ENCODE measurements at regions not wholly inside any gene's neighbourhood (a gene's known extent, or its start where the extent isn't known, plus 50 kb on each side); places are given as distances from the start of the nearest gene placed in this dataset.

DNA sequence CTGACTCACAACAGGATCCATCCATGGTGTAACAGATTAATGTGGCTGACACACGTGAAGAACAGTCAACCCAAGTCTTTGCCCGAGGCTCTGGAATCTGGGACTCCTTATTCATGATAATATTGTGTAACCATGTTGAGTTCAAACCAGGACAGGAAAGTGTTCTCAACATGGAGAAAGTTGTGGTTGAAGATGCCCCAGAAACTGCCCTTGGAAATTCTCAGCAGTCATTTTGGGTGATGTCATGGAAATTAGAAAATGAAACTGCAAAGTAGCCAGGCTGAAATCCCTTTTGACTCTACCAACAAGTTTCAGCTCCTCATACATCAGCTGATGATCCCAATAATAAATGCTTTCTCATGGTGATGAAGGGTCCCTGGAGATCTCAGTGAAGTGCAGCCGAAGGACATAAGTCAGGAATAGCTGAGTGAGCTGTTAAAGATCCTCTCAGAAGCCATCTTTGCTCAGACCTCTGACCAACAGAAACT lies 307.7 kb downstream of the TNS1 start:
- no peak for DNase-seq
- in situ Hi-C loops (cut with MboI; ENCODE audit: low pct_unique_long_range_greater_than_20kb, low sequenced_read_pairs), result no loop called here

DNA sequence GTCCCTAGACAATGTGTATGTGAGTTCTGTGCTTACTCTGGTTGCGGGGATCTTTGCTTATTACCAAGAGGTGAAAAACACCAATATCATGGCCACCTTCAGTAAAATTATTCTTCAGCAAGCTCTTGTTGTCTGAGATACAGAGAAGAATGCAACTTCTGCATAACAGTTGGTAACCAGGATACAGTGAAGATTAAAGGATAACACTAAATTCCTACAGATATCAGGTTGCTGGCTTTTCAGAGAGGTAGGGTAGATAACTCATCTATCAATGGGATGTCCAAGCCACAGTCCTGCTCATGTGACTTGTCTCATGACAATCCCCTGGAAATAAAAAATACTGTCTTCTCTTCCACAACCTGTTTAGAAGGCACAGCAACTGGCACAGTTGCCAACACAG lies 308.5 kb downstream of the TNS1 start:
- in situ Hi-C loops (cut with MboI; ENCODE audit: low pct_unique_long_range_greater_than_20kb, low sequenced_read_pairs), result no loop called here
- DNase-seq, result no peak

DNA sequence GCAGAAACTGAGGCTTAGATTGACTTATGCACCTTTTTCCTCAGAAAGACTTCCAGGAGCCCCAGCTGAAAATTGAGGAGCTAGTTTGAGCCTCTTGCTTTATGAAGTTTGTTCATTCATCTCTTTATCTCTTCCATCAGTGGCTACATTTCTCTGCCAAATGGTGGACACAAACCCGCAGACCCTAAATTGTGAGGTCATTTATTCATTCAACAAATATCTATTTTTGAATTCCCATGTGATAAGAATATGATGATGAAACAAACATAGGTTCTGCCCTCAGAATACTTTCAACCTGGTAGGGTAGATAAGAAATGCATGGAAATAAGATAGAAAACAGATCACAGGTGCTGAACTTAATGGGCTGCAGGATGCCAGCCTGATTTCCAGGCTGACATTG lies 309.4 kb downstream of the TNS1 start:
- no peak for DNase-seq
- in situ Hi-C loops (cut with MboI; ENCODE audit: low pct_unique_long_range_greater_than_20kb, low sequenced_read_pairs), result no loop called here

DNA sequence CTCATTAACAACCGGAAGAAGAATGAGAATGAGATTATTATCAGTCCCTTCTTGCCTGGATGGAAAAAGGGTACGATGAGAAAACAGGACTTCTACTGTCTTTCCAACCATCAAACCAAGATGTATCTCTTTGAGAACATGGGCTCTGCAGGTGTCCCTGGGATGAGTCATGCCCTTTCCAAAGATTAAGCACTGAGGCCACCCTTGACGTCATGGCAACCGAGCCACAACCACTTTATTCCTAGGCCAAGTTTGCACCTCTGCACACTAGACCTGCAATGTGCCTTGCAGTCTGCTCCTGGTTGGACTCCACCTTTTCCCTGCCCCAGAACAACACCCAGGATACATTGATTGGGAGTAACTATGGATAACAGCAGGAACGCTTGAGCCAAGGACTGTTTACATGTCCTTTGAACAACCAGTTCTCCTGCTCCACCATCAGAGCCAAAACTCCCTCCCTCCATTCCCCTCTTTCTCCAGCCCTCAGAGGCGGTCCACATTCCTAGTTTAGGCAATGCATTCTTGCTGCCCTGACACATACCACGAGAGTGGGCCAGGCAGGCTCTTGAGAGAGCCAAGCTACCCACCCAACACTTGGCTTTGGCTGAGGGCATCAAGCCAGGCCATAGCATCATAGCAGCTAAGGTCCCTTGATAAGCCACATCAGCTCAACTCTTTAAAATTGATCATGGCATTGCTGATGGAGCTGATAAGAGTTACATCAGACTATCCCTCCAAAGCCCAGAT lies 310.7 kb downstream of the TNS1 start:
- no peak for DNase-seq
- in situ Hi-C loops (cut with MboI; ENCODE audit: low pct_unique_long_range_greater_than_20kb, low sequenced_read_pairs), result no loop called here

DNA sequence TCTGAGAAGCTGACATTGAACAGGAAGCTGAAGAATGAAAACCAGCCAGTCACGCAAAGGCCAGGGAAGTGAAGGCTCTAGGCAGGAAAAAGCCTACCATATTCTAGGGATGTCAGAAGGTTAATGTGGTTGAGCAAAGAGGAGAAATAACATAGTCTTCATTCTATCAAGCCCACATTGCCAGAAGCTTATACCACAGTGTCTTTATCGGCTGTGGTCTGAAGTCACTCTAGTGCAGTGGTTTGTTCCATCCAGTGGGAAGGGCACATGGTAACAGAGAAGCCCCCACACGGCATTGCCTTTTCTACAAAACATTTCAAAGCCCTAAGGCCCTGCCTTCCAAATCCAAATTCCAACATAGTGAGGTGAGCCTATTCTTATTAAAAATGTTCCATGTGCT lies 311.3 kb downstream of the TNS1 start:
- DNase-seq, result no peak
- in situ Hi-C loops (cut with MboI; ENCODE audit: low pct_unique_long_range_greater_than_20kb, low sequenced_read_pairs), result no loop called here

DNA sequence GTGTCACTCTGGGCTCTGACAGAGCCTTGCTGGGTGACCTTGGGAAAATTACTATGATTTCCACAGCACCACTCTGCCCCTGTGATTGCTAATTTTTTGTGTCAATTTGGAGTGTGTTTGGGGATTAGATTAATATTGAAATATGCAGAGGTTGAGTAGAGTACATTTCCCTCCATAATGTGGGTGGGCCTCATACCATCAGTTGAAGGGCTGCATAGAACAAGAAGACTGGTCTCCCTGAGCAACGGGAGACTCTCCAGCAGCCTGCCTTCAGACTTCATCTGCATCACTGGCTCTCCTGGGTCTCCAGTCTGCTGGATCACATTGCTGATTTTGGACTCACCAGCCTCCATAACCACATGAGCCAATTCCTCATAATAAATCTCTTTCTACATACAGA lies 313.7 kb downstream of the TNS1 start:
- DNase-seq, result no peak
- in situ Hi-C loops (cut with MboI; ENCODE audit: low pct_unique_long_range_greater_than_20kb, low sequenced_read_pairs), result no loop called here

DNA sequence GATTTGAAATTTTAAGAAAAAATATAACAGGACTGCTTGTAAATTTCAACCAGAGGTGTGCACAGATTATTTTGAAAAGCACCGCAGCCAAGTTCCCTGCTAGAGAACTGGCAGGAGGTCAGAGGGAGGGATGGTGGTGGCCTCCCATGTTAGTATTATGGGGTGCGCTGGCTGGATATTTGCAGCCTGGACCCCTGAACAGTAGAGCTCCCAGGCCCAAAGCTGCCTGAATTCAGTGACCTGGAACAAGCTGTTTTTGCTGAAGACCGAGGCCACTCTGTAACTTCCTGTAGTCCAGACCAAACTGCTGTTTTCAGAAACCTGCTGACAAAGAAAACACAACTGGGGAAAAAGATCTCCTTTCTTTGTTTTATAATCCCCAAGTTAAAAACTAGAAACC lies 314.3 kb downstream of the TNS1 start:
- in situ Hi-C loops (cut with MboI; ENCODE audit: low pct_unique_long_range_greater_than_20kb, low sequenced_read_pairs), result no loop called here
- DNase-seq, result no peak

DNA sequence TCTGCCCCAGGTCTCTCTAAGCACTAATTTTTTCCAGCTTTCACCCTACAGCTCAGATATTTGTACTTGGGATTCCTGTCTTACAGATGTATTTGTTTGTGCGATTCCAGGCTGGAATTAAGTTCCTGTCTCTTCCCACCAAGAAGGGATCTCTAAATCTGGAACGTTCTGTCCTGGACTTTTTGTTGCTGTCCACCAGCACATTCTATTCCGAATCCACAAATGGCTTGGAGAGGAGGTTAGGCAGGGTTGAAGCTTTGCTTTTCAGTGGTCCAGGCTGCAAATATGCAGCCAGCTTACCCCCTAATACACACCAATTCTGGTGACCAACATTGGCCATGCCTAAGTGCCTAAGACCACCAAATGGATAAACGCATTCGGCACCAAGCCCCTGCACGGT lies 315.0 kb downstream of the TNS1 start:
- no peak for DNase-seq
- in situ Hi-C loops (cut with MboI; ENCODE audit: low pct_unique_long_range_greater_than_20kb, low sequenced_read_pairs), result no loop called here

DNA sequence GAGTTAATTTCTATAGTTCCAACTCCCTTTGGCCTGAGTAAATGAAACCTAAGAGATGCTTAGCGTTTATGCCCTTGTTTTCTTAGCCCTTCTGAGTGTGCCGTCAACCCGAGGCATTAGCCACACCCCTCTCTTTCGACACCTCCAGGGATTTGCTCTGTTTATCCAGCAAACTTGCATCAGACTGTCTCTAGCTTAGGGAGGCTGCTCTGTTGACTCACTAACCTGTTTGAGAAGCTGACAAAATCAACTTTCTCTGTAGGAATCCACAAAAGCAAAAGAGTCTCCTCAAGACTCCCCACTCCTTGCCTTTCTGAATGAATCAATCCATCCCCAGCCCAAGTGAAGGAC lies 317.6 kb downstream of the TNS1 start:
- in situ Hi-C loops (cut with MboI; ENCODE audit: low pct_unique_long_range_greater_than_20kb, low sequenced_read_pairs), result no loop called here
- no peak for DNase-seq

DNA sequence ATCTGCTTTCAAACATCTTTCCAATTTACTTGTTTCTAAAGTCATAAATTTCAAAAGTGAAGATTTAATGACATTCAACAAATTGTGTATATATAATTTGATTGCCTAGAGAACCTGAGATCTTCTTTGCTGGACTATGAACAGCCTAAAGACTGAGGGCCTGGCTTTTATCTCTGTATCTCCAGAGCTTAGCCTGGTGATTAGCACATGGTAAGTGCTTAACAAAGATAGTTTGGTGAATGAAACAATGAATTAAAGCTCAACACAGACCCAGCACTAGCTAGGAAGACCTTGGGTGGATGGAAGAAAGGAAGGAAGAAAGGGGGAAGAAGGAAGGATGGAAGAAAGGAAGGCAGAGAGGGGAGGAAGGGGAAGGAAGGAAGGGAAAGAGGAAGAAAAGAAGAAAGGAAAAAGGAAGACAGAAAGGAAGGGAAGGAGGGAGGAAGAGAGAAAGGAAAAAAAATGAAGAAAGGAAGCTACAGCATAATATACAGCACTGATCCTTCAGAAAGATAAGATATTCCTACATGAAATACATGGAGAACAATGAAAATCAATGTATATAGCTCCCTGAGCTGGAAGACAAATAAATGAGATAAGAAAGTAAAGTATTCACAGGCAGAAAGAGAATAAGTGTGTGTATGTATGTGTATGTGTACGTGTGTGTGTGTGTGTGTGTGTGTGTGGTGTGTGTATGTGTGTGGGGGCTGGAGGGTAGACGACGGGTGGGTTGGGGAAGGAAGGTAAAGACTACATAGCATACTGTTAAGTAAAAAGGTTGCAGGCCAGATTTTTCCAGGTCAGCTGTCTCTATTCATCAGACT lies 318.2 kb downstream of the TNS1 start:
- in situ Hi-C loops (cut with MboI; ENCODE audit: low pct_unique_long_range_greater_than_20kb, low sequenced_read_pairs), result no loop called here
- no peak for DNase-seq

DNA sequence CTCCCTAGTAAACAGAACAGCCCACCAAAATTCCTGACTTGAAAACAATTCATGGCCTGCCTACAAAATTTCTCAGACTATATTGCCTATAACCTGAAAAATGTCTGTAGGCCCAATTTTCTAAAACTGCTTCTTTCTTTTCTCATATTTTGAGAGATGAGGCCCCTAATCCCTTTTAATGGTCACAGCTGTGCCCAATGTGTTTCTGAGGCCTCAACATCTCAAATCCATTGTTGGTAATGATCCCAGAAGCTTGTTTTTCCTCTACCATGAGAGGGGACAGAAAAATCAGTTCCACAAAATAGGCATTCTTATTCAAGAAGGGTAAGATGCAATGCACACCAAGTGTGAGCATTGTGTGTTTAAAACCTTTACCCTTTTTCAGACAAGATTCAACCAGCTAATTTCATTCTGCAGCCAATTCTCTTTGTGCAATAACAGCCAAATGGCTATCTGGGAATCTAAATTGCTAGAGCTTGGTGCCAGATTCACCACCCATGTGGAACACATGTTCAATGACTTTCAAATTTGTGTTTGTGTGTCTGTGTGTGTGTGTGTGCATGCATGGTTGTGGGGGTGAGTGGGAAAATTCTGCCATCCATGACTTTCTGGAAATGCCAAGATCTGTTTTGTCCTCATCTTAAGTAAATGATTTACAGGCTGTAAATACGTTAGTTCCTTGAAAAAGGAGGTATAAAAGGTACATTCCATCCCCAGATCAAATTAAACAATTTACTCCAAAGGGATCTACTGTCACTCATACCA lies 319.5 kb downstream of the TNS1 start:
- DNase-seq, result no peak
- in situ Hi-C loops (cut with MboI; ENCODE audit: low pct_unique_long_range_greater_than_20kb, low sequenced_read_pairs), result no loop called here

DNA sequence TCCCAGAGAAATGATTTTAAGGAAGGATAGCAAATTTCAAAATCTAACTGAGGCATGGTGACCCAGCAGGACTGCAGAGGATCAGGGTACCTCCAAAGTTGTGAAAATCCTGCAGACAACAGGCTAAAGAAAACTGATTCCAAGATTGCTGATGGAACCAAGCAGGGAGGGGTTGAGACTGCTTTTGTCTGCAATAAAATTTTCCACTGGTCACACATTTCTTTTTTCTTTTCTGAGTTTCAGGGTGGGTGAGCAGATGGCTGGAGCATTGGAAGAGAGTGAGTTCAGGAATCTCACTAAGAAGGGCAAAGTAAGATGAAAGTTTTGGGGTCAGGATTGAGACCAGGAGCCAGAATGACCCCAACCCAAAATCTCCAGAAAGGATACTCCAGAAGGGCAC lies 321.0 kb downstream of the TNS1 start:
- no peak for DNase-seq
- in situ Hi-C loops (cut with MboI; ENCODE audit: low pct_unique_long_range_greater_than_20kb, low sequenced_read_pairs), result no loop called here

DNA sequence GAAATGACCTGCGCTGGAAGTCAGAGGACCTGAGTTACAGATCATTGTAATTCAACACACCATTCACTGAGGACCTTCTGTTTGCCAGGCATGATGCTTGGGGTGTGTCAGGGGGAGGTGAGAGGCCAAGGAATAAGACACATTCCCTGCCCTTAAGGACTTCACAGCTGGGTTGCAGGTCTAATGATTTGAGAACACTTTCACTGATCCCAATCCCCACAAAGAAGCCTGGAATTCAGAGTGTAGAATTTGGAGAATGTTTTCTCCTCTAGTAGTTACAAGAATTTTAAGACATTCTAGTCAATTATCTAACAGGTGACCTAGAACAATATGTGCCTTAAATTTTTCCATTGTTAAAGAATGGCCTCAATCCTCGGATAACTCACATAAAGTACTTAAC lies 322.4 kb downstream of the TNS1 start:
- in situ Hi-C loops (cut with MboI; ENCODE audit: low pct_unique_long_range_greater_than_20kb, low sequenced_read_pairs), result no loop called here

DNA sequence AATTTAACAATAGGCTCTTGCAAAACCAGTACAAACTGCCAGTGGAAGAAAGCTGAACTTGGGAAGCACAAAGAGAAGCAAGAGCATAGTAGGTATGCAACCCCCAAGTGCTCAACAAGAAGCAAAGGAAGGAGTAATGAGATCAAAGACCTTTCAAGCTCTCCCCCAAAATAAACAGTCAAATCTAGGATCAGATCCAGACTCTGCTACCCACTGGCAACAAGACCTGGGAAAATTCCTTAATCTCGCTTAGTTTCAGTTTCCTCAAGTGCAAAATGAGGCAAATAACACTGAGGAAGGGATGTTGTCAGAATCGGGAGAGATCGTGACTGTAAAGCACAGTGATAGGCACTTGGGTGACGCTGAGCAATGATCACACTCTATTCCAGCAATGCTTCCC lies 329.2 kb downstream of the TNS1 start:
- in situ Hi-C loops (cut with MboI; ENCODE audit: low pct_unique_long_range_greater_than_20kb, low sequenced_read_pairs), result no loop called here
- DNase-seq, result no peak

More for the DNA sequence above, 322.4 kb downstream of the TNS1 start:
- no peak for DNase-seq

DNA sequence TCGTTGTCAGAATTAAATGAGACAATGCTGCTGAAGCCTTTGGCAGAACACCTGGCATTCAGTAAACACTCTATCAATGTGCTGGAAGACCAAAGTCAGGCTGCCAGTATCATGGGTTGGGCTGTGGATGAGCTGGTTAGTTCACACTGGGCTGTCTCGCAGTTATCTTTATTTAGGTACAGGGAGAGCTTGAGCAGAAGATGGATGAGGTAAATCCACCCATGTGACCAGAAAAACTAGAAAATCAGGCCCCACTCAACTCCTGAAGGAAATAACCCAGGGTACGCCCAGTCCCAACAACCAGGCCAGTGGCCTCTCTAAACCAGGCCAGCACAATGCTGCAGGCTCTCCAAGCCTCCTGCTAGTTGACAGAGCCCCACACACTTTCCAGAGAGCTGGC lies 330.3 kb downstream of the TNS1 start:
- DNase-seq, result no peak
- in situ Hi-C loops (cut with MboI; ENCODE audit: low pct_unique_long_range_greater_than_20kb, low sequenced_read_pairs), result no loop called here

DNA sequence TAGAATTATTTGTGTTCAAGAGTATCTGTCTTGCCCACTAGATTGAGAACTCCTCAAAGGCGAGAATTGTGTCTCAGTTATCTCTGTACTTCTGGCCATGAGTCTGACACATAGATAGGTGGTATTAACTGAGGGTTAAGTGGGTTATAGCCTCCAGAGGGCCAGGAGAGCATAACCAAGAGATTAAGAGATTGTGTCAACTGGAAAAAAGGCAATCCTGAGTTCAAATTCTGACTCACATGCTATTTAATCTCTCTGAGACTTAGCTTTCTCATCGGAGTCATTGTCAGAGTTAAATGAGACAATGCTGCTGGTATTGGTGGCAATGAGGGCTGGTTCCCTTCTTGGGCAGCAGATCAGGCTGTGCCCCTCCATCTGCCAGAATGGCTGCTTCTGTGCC lies 330.9 kb downstream of the TNS1 start:
- DNase-seq, result no peak
- in situ Hi-C loops (cut with MboI; ENCODE audit: low pct_unique_long_range_greater_than_20kb, low sequenced_read_pairs), result no loop called here

DNA sequence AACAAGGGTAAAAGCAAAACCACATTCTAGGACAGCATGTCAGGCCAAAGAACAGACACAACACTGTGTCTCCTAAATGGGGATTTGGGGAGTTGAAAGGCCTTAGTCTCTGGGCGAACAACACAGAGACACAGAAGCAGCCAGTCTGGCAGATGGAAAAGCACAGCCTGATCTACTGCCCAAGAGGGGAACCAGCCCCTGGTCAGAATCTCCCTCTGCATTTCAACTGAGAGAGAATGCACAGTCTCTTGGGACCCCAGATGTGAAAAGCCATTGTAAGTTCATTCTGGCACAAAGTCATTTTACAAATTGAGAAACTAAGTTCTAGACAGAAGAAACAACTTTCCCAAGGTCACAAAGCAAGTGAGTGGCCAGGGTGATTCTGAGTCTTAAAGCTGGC lies 331.7 kb downstream of the TNS1 start:
- in situ Hi-C loops (cut with MboI; ENCODE audit: low pct_unique_long_range_greater_than_20kb, low sequenced_read_pairs), result no loop called here
- no peak for DNase-seq

DNA sequence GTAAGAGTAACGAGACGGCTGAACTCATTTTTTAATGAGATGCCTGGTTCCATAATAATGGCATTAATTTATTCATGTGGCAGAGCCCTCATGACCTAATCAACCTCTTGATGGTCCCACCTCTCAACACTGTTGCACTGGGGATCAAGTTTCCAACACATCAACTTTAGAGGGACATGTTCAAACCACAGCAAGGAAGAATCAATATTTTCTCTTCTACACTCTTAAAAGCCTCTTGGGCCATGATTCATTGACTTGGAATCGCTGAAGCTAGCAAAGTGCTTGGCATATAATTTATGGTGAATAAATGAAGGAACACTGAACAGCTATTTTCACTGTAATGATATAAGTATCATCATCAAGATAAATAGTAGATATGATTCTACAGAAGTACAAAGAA lies 333.0 kb downstream of the TNS1 start:
- no peak for DNase-seq
- in situ Hi-C loops (cut with MboI; ENCODE audit: low pct_unique_long_range_greater_than_20kb, low sequenced_read_pairs), result no loop called here

DNA sequence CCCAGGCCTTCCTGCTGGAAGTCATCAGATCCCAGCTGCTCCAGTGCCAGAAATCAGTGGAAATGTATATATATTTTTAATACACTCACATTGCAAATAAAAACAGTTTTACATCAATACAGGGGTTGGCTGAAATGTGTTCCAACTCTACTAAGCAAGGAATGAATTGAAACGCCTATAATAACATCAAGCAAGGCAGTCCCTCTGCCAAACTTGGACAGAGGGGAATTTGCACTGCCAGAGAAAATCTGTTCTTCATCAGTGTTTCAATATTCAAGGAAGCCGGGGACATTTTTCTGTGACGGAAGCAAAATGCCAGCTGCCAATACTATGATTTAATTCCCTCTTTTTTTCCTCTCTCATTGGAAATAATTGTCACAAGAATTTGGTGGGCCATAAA lies 335.3 kb downstream of the TNS1 start:
- DNase-seq, result no peak
- in situ Hi-C loops (cut with MboI; ENCODE audit: low pct_unique_long_range_greater_than_20kb, low sequenced_read_pairs), result no loop called here

DNA sequence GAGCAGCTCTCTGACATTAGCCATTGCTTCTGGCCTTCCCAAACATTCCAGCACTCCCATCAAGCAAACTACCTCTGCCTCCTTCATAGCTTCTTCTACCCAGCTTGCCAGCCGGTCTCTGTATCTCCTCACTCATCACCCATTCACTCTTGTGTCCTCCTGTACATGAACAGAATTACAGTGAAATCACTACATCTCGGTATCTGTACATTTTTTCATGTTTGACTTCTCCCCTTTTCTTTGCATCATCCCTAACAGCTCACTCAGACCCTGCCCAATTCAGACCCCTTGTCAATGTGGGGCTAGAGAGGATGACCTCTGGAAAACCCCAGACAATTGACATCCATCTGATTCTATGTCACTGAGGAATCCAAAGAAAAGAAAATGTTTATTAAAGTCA lies 335.8 kb downstream of the TNS1 start:
- in situ Hi-C loops (cut with MboI; ENCODE audit: low pct_unique_long_range_greater_than_20kb, low sequenced_read_pairs), result no loop called here
- no peak for DNase-seq

Measured in KBM-7 (cell line).